ENCODE measurements at regions not wholly inside any gene's neighbourhood (a gene's known extent, or its start where the extent isn't known, plus 50 kb on each side); places are given as distances from the start of the nearest gene placed in this dataset.
"Not testable (repeated sequence)": the region's sequence is repeated elsewhere in the genome, so short reads cannot be mapped to it uniquely, and the experiment has no call there.

DNA sequence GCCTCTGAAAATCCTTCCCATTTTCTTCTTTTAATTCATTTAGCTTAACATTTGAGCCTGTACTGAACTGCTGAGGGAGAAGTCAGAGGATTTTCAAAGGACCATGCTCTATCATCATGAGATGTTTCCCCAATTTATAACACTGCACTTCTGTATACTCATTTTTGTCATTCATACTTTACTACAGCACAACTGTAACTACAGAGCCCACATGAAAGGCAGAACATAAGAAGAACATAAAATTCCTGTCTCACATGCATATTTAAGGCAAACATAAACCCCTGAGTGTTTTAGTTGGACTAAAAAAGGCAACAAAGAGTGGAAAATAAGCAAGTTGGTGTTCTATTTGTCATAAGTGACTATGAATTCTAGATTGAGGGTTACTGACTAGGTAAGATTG is 237.7 kb upstream of the ARPP21 start:
- no peak for DNase-seq (ENCODE audit: low spot score)

- DNase-seq (ENCODE audit: low spot score) = no peak
These were observed 234.8 kb upstream of the ARPP21 start for GRCh38 chr3:35404571-35404970.

DNA sequence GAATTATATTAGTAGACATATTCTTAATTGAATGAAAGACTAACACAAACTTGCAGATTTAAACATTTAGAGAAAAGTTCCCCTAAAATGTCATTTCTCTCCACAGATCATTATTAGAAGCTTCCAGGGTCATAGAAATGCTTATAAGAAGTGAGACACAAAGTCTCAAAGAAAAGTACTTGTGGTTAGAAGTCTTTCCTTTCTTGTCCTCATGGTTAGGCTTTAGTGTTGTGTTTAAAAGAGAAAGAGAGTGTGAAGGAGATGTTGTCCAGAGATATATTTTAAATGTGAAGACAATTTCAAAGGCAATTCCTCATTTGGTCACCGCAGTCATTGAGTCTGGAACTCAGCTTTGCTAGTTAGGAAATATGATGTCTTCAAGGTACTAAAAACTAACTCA is 230.4 kb upstream of the ARPP21 start:
- DNase-seq (ENCODE audit: low spot score) = no peak

DNA sequence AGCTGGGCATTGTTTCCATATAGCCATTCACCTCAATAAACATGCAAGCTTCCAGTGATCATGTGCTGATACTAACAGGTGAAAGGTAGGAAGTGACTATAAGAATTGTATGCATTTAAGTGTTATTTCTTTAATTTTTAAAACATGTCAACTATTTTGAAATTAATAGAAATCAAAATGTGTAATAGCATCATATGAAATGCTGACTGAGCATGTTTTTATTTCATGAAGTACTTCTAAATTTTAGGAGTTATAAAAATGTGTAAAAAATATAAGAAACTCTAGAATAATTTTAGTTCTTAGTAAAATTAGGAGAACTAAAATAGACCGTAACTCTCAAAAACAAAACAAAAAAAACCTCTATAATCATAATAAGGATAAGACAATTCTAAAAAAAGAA is 229.3 kb upstream of the ARPP21 start:
- DNase-seq (ENCODE audit: low spot score) = no peak

GRCh38 chr3:35413483-35413882 is 225.8 kb upstream of the ARPP21 start:
- DNase-seq (ENCODE audit: low spot score) = no peak

GRCh38 chr3:35417080-35417479 is 222.2 kb upstream of the ARPP21 start:
- no peak for DNase-seq (ENCODE audit: low spot score)

DNA sequence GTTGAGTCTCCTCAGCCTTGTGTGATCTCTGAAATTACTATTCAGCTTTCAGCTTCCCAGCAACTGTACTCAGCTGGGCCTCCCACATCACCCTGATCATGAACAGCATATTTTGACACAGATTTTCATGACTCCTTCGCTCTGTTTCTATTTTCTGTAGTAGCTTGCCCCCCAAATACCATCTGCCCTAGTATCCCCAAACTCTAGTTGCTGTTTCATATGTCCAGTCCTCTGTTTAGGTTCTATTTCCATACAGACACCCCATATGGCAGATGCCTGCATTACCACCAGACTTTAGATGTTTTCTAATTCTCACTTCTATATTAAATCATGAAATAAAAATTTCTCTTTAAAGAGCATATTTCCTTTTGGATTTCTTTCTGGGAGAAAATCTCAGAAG is 217.2 kb upstream of the ARPP21 start:
- DNase-seq (ENCODE audit: low spot score) = no peak

GRCh38 chr3:35422836-35423601 is 216.3 kb upstream of the ARPP21 start:
- no peak for DNase-seq (ENCODE audit: low spot score)

GRCh38 chr3:35426366-35426958 is 212.9 kb upstream of the ARPP21 start:
- DNase-seq (ENCODE audit: low spot score) = no peak

DNA sequence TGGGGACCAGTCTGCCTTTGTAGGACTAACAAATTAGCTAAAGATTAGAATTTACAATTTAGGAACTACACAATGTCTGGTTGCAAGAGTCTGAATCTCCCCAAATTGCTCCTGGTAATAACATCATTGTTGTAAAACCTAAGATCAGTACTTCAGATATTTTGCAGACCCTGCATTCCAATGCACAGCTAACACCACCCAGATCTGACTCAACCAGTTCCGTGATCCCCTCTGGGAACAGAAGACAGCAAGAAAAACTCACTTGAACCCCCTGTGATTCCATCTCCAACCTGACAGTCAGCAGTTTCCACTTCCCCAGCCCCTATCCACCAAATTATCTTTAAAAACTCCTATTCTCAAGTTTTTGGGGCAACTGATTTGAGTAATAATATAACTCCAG is 201.9 kb upstream of the ARPP21 start:
- DNase-seq (ENCODE audit: low spot score) = no peak

- no peak for DNase-seq (ENCODE audit: low spot score)
These were observed 201.2 kb upstream of the ARPP21 start for GRCh38 chr3:35438101-35438500.

- no peak for DNase-seq (ENCODE audit: low spot score)
These were observed 199.7 kb upstream of the ARPP21 start for GRCh38 chr3:35439663-35440062.

- no peak for DNase-seq (ENCODE audit: low spot score)
These were observed 198.5 kb upstream of the ARPP21 start for GRCh38 chr3:35440826-35441225.

GRCh38 chr3:35446896-35447295 is 192.4 kb upstream of the ARPP21 start:
- no peak for DNase-seq (ENCODE audit: low spot score)

DNA sequence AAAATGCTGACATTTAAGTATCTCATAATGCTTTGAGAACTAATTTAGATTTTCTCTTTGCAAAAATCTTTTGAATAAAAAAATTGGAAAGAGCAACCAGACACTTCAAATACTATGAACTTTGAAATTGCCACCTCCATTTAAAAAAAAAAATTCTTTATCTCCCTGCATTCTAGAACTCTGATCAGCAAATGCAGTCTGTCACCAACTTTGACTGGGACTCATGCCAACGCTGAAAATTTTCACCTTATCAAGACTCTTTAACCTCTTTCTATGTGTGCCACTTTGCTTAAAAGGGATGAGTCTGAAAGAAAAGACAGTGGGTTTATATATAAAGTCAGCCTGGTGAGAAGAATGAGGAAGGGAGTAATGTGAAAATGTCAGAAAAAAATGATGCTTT is 191.2 kb upstream of the ARPP21 start:
- no peak for DNase-seq (ENCODE audit: low spot score)

DNA sequence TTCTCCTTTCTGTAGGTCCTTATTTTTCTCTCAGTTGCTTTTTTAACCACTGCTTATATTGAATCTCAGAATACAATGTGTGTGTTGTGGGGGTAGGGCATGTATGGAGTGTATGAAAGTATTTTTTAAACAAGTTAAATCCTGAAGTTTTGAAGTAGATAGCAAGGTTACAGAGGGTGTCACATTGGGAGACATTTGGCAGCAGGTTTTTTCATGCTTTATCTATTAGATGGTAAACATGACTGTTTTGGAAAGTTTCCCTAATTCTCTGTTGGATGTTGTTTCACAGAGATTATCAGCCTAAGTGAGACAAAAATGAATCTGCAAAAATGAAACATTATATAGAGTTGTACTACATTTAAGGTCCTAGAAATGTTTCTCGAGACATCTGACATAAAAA is 190.6 kb upstream of the ARPP21 start:
- no peak for DNase-seq (ENCODE audit: low spot score)

DNA sequence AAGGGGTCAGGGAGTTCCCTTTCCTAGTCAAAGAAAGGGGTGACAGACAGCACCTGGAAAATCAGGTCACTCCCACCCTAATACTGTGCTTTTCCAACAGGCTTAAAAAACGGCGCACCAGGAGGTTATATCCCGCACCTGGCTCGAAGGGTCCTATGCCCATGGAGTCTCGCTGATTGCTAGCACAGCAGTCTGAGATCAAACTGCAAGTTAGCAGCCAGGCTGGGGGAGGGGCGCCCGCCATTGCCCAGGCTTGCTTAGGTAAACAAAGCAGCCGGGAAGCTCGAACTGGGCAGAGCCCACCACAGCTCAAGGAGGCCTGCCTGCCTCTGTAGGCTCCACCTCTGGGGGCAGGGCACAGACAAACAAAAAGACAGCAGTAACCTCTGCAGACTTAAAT is 184.5 kb upstream of the ARPP21 start:
- not testable (repeated sequence) for DNase-seq (ENCODE audit: low spot score)

GRCh38 chr3:35473956-35474355 is 165.4 kb upstream of the ARPP21 start:
- DNase-seq (ENCODE audit: low spot score) = no peak

DNA sequence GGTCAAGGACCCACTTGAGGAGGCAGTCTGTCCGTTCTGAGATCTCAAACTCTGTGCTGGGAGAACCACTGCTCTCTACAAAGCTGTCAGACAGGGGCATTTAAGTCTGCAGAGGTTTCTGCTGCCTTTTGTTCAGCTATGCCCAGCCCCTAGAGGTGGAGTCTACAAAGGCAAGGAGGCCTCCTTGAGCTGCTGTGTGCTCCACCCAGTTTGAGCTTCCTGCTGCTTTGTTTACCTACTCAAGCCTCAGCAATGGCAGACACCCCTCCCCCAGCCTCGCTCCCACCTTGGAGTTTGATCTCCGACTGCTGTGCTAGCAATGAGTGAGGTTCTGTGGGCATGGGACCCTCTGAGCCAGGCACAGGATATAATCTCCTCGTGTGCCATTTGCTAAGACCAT is 156.8 kb upstream of the ARPP21 start:
- DNase-seq (ENCODE audit: low spot score) = not testable (repeated sequence)

GRCh38 chr3:35483131-35483530 is 156.2 kb upstream of the ARPP21 start:
- DNase-seq (ENCODE audit: low spot score) = no peak

DNA sequence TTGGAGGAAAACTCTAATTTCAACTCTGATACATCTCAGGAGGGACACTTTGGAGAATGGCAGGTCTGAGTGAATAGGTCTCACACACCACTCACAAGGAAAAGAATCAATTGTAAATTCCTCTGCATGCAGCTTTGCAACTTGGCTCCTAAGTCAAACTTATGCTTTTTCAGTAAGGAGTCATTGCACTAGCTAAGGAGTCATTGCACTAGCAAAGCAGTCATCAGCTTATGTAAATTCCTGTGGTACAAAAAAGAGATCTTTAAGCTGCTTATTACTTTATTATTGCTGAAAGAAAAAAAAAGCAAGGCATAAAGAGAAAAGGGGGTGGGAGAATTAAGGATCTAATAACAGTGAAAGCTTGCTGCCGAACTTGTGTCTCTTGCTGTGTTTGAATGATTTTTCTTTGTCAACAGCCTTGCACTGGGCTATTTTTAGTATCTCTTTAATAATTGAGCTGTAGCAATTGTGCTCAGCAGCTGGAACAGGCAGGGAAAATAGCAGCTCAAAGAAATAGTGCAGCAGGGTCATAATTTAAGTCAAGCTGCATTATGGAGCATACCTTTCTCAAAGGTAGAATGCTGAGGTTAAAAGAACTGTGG is 154.3 kb upstream of the ARPP21 start:
- no peak for DNase-seq (ENCODE audit: low spot score)

GRCh38 chr3:35486295-35486694 is 153.0 kb upstream of the ARPP21 start:
- no peak for DNase-seq (ENCODE audit: low spot score)

DNA sequence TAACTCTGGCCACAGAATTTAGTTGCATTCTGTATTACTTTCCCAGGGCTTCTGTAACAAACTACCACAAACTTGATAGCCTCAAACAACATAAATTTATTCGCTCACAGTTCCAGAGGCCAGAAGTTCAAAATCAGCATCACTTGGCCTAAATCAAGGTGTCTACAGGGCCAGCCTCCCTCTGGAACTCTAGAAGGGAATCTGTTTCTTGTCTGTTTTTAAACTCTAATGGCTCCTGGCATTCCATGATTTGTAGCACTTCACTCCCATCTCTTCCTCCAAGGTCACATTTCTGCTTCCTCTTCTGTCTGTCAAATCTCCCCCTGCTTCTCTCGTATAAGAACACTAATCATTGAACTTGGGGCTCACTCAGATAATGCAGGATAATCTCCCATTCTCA is 151.9 kb upstream of the ARPP21 start:
- DNase-seq (ENCODE audit: low spot score) = no peak

DNA sequence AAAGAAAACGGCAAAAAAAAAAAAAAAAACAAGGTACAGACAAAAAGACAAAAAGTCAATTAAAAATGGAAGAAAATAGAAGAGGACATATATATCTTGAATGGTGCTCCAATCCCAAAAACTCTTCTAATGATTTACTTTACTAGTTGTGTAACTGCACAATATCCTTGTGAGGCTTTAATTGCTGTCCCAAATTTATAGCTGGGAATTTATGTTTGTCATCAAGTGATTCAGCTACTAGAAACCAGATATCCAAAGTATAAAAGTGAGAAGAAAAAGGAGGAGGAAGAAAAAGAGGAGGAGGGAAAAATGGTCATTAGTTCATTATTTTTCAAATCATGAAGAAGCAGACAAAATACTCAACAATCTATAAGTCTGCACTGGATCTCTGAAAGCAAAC is 150.8 kb upstream of the ARPP21 start:
- no peak for DNase-seq (ENCODE audit: low spot score)
